HG03521 (cell line): ENCODE measurements at regions not wholly inside any gene's neighbourhood (a gene's known extent, or its start where the extent isn't known, plus 50 kb on each side); places are given as distances from the start of the nearest gene placed in this dataset.
"Not testable (repeated sequence)": the region's sequence is repeated elsewhere in the genome, so short reads cannot be mapped to it uniquely, and the experiment has no call there.

Experiments
- ATAC-seq: cut with Tn5 transposase; IDR thresholded peaks from one replicate; pipeline ENCODE4 v1.9.1; 2021; ENCODE audit warnings: mild to moderate bottlenecking, moderate library complexity; ENCODE audit not compliant: unreplicated experiment

- ATAC-seq = no peak
These were observed 576.5 kb upstream of the EDIL3 start for GRCh38 chr5:84961193-84961592.

GRCh38 chr5:84961903-84962302, 577.2 kb upstream of the EDIL3 start:
- no peak for ATAC-seq

DNA sequence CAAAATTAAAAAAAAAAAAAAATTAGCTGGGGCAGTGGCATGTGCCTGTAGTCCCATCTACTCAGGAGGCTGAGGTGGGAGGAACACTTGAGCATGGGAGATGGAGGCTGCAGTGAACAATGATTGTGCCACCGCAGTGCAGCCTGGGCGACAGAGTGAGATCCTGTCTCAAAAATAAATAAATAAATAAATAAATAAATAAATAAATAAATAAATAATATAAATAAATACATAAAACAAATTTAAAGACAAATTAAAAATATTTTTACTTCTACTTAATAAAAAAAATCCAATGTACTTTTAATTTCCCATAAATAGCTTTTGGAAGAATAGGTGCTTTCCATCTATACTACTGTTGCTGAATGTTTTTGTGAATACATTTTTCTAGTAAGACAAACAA, 598.4 kb upstream of the EDIL3 start:
- ATAC-seq = no peak

DNA sequence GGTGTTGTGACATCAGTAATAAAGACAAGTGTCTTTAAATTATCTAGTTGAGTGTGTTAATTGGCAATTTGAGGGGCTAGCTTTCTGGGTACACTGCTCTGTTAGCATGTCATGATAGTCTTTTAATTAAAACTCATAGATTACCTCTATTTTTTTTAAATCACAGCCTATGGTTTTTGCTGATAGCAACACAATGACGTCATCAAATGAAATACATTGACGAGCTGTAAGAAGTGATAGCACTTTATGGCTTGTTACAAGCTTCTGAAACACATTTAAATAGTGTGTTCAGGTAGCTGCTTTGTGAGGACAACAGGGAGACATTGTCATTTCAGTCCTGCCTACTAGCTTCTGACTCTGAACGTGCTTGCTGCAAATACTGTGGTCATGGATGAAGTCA, 600.5 kb upstream of the EDIL3 start:
- ATAC-seq = no peak

- ATAC-seq = no peak
These were observed 602.0 kb upstream of the EDIL3 start for GRCh38 chr5:84986688-84987087.

GRCh38 chr5:85000671-85001070, 616.0 kb upstream of the EDIL3 start:
- ATAC-seq = no peak

DNA sequence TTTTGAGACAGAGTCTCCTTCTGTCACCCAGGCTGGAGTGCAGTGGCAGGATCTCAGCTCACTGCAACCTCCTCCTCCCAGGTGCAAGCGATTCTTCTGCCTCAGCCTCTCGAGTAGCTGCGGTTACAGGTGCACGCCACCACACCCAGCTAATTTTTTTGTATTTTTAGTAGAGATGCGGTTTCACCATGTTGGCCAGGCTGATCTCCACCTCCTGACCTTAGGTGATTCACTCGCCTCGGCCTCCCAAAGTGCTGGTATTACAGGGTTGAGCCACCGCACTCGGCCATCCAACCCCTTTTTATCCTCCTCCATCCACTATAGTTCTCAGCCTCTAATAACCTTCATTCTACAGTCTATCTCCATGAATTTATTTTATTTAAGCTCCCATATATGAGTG, 617.3 kb upstream of the EDIL3 start:
- ATAC-seq = not testable (repeated sequence)

DNA sequence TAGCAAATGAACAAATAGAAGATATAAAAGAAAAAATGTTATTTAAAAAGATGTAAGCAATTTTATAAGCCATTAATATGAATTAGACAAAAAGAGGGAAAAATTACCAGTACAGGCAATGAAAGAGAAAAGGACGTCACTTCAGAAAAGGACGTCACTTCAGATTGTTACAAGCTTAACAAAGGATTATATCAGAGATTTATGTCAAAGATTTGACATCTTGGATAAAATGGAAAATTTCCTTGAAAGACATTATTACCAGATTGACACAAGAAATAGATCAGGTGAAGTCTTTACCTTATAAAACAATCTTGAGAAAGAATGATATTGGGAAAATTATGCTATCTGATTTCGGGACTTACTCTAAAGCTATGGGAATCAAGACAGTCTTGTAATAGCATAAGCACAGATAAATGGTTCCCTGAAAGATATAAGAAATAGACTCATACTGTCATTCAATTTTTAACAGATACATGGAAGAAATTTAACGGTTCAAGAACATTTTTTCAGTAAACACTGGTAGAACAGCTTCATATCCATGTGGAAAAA, 625.4 kb upstream of the EDIL3 start:
- ATAC-seq = no peak

- no peak for ATAC-seq
These were observed 632.6 kb upstream of the EDIL3 start for GRCh38 chr5:85017261-85017660.

DNA sequence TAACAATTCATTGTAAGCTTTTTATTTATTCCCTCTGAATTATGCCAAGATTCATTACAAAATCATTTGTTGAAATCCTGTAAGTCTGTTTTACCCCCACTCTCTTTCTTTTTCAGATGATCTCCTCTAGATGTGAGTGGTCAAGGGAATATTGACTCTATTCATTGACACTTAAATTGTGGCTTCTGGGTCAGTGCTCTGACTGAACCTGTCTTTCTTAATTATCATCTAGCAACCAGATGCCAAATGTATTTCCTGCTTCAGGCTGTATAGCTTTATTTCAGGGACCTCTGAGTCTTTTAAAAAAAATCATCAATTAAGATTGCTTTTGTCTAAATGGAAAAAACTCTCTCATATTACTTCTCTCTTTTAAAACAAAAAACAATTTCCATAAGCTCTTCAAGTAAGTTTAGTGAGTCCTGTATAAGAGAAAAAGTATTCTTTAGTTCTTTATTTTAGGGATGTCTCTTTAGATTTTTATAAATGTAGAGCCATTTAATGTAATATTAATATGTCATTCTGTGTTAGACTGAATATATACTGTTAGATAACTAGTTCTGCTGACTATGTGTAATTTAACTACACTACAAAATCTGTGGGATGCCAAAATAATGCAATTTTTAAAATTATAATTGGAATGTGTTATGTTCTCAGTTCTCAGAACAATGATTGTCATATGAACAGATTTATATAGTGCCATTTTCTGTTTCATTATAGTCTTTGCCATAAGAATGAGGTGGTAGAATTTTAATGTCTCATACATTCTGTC, 645.8 kb upstream of the EDIL3 start:
- ATAC-seq = no peak

GRCh38 chr5:85049020-85049419, 664.3 kb upstream of the EDIL3 start:
- ATAC-seq = no peak

DNA sequence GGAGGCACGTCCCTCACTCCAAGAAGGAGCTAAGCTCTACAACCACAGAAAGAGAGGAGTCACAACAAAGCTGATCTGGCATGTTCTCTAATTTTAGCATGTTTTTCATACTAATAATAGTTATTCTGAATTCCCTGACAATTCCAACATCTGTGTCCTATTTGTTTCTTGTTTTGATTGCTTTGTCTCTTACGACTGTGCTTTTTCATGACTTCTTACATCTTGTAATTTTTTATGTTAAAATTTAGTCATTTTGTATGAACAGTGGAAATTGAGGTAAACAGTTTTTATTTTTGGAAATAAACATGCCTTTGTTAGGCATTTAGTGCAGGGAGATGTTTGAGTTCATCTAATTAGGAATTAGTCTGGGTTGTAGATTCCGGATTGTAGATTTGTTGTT, 668.1 kb upstream of the EDIL3 start:
- no peak for ATAC-seq

DNA sequence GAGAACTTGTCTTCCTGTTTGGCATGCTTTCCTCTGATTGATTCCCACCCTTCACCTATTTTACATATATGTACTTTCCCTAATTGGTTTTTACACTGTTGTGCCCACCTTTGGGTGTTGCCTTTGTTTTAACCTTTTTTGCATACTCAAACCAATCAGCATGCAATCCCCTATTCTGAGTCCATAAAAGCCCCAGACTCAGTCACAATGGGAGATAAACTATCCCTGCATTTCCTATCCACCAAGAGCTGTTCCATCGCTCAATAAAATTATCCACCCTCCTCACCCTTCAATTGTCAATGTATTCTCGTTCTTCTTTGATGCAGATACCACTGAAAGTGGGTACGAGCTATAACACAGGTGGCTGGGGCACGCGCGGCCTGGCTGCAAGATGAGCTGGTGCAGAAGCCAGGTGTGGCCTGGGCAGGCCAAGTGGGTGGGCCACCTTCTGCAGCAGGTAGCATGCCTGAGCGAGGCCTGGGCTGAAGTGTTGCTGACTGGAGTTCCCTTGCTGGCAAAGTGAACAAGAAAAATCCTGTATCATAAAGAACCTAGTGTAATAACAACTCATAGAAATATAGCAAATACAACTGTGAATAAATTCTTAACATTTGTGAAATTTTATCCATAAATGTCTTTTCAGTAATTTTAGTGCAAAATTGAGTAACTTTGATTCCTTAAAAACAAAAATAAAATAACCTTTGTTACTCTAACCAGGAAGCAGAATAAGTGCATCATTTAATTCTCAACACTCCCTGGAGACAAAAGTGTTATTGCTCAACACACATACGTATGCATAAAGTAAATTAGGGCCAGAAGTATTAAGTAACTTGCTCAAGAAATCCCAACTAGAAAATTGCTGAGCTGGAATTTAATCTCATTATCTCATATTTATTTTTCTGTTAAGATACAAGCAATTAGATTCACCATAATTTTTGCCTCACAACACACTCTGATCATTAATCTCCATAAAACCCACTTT, 685.3 kb upstream of the EDIL3 start:
- no peak for ATAC-seq

- no peak for ATAC-seq
These were observed 692.9 kb upstream of the EDIL3 start for GRCh38 chr5:85077581-85077980.

GRCh38 chr5:85096421-85096820, 711.7 kb upstream of the EDIL3 start:
- ATAC-seq = no peak

GRCh38 chr5:85108471-85108870, 723.8 kb upstream of the EDIL3 start:
- no peak for ATAC-seq

DNA sequence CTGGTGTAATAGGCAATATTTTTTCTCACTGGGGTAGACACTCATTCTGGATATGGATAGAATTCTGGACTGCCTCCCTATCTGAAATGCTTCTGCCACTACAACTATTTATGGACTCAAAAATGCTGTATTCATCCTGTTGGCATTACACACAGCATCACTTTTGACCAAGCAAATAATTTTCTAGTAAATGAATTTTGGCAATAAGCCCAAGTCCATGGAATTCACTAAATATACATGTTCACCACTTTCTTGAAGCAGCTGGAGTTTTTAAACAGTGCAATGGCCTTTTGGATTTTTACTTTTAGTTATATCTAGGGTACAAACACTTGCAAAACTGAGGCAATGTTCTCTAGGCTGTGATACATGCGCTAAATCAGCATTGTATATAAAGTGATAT, 724.9 kb upstream of the EDIL3 start:
- ATAC-seq = no peak

DNA sequence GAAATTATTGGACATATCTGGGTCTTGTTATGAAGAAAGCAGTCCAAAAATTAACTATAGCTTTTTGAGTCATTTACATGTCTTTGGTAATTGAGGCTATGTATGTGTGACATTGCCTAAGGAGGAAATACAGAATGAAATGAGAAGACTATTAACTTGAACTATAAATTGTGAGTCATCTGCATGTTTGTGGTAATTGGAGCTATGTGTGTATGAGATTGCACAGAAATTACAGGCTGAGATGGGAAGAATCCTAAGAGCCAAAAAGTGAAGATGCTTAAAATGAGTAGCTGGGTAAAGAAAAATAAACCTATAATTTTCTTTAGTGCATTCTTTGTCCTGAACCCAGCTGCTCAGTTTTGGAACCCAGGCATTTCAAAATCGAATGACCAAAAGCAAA, 747.6 kb upstream of the EDIL3 start:
- ATAC-seq = no peak

- no peak for ATAC-seq
These were observed 755.8 kb upstream of the EDIL3 start for GRCh38 chr5:85140471-85140870.

DNA sequence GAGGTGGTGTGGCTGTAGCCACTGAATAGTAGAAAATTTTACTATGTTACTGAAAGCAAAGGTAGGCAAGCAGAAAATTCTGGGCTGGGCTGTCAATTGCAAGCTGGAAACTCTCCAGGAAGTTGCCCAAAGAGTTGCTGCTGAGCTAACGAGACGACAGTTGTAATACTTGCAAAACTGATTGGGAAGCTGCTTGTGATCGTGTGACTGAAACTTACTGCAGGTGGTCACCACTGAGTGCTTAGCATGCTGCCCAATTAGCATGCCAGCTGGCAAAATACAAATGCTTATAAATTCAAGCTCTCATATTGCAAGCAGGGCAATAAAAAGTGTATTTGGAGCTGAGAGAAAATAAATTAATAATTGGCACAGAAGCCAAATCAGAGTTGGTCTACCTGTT, 758.5 kb upstream of the EDIL3 start:
- ATAC-seq = no peak

- no peak for ATAC-seq
These were observed 764.0 kb upstream of the EDIL3 start for GRCh38 chr5:85148701-85149100.

DNA sequence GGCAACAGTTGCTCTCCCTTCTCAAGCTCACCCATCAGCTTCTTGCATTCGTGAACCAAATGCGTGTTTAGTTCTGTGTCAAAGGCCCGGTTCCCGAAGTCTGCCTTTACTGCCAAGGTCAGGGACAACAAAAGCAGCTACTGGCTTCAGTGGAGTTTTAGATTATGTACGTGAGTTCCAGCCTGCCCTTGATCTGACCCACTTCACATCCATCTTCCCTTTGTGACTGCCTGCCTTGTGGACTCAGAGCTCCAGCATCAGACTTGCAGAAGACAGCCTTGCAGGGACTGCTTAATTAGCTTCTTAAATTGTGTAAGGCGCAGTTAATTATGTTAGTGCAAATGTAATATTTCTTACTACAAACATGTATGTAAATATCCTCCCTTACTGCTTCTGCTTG, 774.7 kb upstream of the EDIL3 start:
- ATAC-seq = no peak
